NCI-H1048 (cell line): ENCODE measurements at regions not wholly inside any gene's neighbourhood (a gene's known extent, or its start where the extent isn't known, plus 50 kb on each side); places are given as distances from the start of the nearest gene placed in this dataset.

Experiments
- DNase-seq: peaks from one replicate; lab custom pipeline; 2025; lab: John Stamatoyannopoulos, UW

- DNase-seq, result no peak
Measured at GRCh38 chr10:128875030-128875744, 591.9 kb upstream of the MGMT start.

- no peak for DNase-seq
Measured at GRCh38 chr10:128875956-128876736, 590.9 kb upstream of the MGMT start.

GRCh38 chr10:128877141-128877540 lies 589.9 kb upstream of the MGMT start:
- DNase-seq, result no peak

- no peak for DNase-seq
Measured at GRCh38 chr10:128877936-128878335, 589.1 kb upstream of the MGMT start.

- DNase-seq, result no peak
Measured at GRCh38 chr10:128879030-128879429, 588.0 kb upstream of the MGMT start.

- DNase-seq, result no peak
Measured at GRCh38 chr10:128879441-128880140, 587.5 kb upstream of the MGMT start.

GRCh38 chr10:128880159-128880725 lies 586.8 kb upstream of the MGMT start:
- DNase-seq, result no peak

- DNase-seq, result no peak
Measured at GRCh38 chr10:128881086-128881485, 586.0 kb upstream of the MGMT start.

- no peak for DNase-seq
Measured at GRCh38 chr10:128883231-128884032, 583.6 kb upstream of the MGMT start.

- DNase-seq, result no peak
Measured at GRCh38 chr10:128884033-128884425, 583.0 kb upstream of the MGMT start.

GRCh38 chr10:128884496-128885072 lies 582.5 kb upstream of the MGMT start:
- no peak for DNase-seq

GRCh38 chr10:128885573-128886555 lies 581.2 kb upstream of the MGMT start:
- DNase-seq, result no peak

GRCh38 chr10:128887856-128888255 lies 579.2 kb upstream of the MGMT start:
- DNase-seq, result no peak

- no peak for DNase-seq
Measured at GRCh38 chr10:128892005-128892404, 575.0 kb upstream of the MGMT start.

- no peak for DNase-seq
Measured at GRCh38 chr10:128894641-128895040, 572.4 kb upstream of the MGMT start.

GRCh38 chr10:128895473-128895872 lies 571.6 kb upstream of the MGMT start:
- no peak for DNase-seq

GRCh38 chr10:128896116-128896795 lies 570.8 kb upstream of the MGMT start:
- DNase-seq, result no peak

- no peak for DNase-seq
Measured at GRCh38 chr10:128896963-128897362, 570.1 kb upstream of the MGMT start.

GRCh38 chr10:128897401-128898129 lies 569.5 kb upstream of the MGMT start:
- no peak for DNase-seq
